Keratinocyte (primary cell): ENCODE measurements at regions not wholly inside any gene's neighbourhood (a gene's known extent, or its start where the extent isn't known, plus 50 kb on each side); places are given as distances from the start of the nearest gene placed in this dataset.

Source experiments
- DNase-seq: peaks from one replicate; pipeline ENCODE4 v3.0.0-alpha.2; 2011; ENCODE audit warnings: low read depth, missing footprints, low spot score
- FAIRE-seq: peaks from 2 replicates; lab custom pipeline; 2011; peaks lifted over from hg19 to GRCh38; lab: Jason Lieb, UNC
- H2AFZ ChIP-seq: 2 replicates; pipeline ENCODE4 v1.6.0; 2012; ENCODE audit warnings: low read length, control low read depth, inconsistent platforms; ENCODE audit not compliant: control insufficient read depth
- H3K27ac ChIP-seq: 2 replicates; pipeline ENCODE4 v1.5.1; 2011; ENCODE audit warnings: low read length; ENCODE audit not compliant: control insufficient read depth, insufficient read depth
- H3K27me3 ChIP-seq: 3 replicates; pipeline ENCODE4 v1.6.0; 2011; ENCODE audit warnings: low read length; ENCODE audit not compliant: control insufficient read depth, insufficient read depth; ENCODE audit errors: extremely low read depth
- H3K36me3 ChIP-seq, 2 experiments: 2 replicates in 1 of 2; 3 replicates in 1 of 2; pipeline ENCODE4 v1.5.1; 2011; ENCODE audit warnings: low read length in 2 of 2, mild to moderate bottlenecking in 1 of 2; ENCODE audit not compliant: control insufficient read depth in 2 of 2, insufficient read depth in 2 of 2; ENCODE audit errors: extremely low read depth in 1 of 2
- H3K4me1 ChIP-seq: 3 replicates; pipeline ENCODE4 v1.5.1; 2011; ENCODE audit warnings: low read length; ENCODE audit not compliant: control insufficient read depth, insufficient read depth; ENCODE audit errors: extremely low read depth
- H3K4me2 ChIP-seq: 3 replicates; pipeline ENCODE4 v1.6.0; 2011; ENCODE audit warnings: low read depth, low read length; ENCODE audit not compliant: control insufficient read depth, insufficient read depth; ENCODE audit errors: extremely low read depth
- H3K4me3 ChIP-seq, 3 experiments: fragments of 200-600 bp in 1 of 3; sonication (generic) in 1 of 3; 2 replicates in 2 of 3; 3 replicates in 1 of 3; pipeline ENCODE4 v1.5.1; 2011 to 2016; ENCODE audit warnings: low read length in 3 of 3, mild to moderate bottlenecking in 3 of 3, control low read depth in 2 of 3, inconsistent platforms in 1 of 3, low read depth in 1 of 3, mixed read lengths in 1 of 3, mixed run types in 1 of 3, moderate library complexity in 1 of 3; ENCODE audit not compliant: control insufficient read depth in 2 of 3, insufficient read depth in 2 of 3; ENCODE audit errors: extremely low read depth in 1 of 3
- H3K79me2 ChIP-seq: 2 replicates; pipeline ENCODE4 v1.6.0; 2012; ENCODE audit warnings: low read length; ENCODE audit not compliant: control insufficient read depth, insufficient read depth
- H3K9ac ChIP-seq: 3 replicates; pipeline ENCODE4 v1.6.0; 2011; ENCODE audit warnings: low read length; ENCODE audit not compliant: control insufficient read depth, insufficient read depth; ENCODE audit errors: extremely low read depth
- H3K9me1 ChIP-seq: 3 replicates; pipeline ENCODE4 v1.6.0; 2011; ENCODE audit warnings: low read length; ENCODE audit not compliant: control insufficient read depth, insufficient read depth; ENCODE audit errors: extremely low read depth
- H3K9me3 ChIP-seq: 2 replicates; pipeline ENCODE4 v1.5.1; 2012; ENCODE audit warnings: low read depth, low read length; ENCODE audit not compliant: control insufficient read depth
- H4K20me1 ChIP-seq: 3 replicates; pipeline ENCODE4 v1.6.0; 2011; ENCODE audit warnings: low read length; ENCODE audit not compliant: control insufficient read depth, insufficient read depth; ENCODE audit errors: extremely low read depth
- CTCF ChIP-seq, 3 experiments: IDR thresholded peaks in 1 of 3; conservative IDR thresholded peaks in 1 of 3; optimal IDR thresholded peaks in 1 of 3; 2 replicates in 2 of 3; 3 replicates in 1 of 3; pipeline versions ENCODE3 to v1.5.1; 2011; ENCODE audit warnings: low read length in 3 of 3, mild to moderate bottlenecking in 3 of 3, moderate library complexity in 2 of 3, control low read depth in 1 of 3, inconsistent platforms in 1 of 3; ENCODE audit not compliant: insufficient read depth in 2 of 3; ENCODE audit errors: extremely low read depth in 1 of 3
- EZH2 ChIP-seq: IDR thresholded peaks from one replicate; pipeline ENCODE4 v1.6.1; 2012; ENCODE audit warnings: inconsistent platforms, mild to moderate bottlenecking, low read length, moderate library complexity
- dilution Hi-C: fragments of 300-500 bp; cut with MboI; formaldehyde crosslinking; loops from one replicate; pipeline ENCODE4 v1.7.0; 2020; ENCODE audit warnings: low sequenced_read_pairs; ENCODE audit not compliant: extremely low pct_ligation_motif_present

DNA sequence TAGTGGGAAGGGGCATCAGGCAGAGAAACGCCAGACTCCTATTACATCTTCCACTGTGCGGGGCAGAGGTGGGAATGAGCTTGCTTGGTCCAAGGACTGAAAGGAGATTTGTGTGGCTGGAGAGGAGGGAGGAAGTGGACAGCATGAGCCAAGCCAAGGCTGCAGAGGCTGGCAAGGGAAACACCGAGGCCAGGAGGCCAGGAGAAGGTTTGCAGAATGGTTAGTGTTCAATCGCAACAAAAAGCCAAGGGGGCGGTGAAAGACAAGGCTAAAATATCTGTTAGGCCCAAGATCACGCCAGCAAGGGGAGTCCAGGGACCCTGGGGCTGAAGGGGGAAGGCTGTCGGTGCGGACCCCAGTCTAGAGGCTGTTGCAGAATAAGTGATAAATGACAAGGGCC is 75.8 kb downstream of the CPN2 start:
- Histone ChIP-seq H3K4me3 (no peak overlapping the region), H3K27ac (no peak overlapping the region), H3K27me3 (peaks cover 18% of the 10 kb centered on the region), H3K9me3 (no peaks in the 10 kb centered on the region), H2AFZ (no peak overlapping the region), H3K36me3 (no peaks in the 10 kb centered on the region), H4K20me1 (no peaks in the 10 kb centered on the region), H3K9me1 (no peaks in the 10 kb centered on the region), H3K4me1 (no peaks in the 10 kb centered on the region), H3K4me2 (no peak overlapping the region), H3K9ac (no peak overlapping the region), H3K79me2 (no peaks in the 10 kb centered on the region)
- dilution Hi-C loops, result no loop called here
- DNase-seq, result no peak
- TF ChIP-seq CTCF (optimal IDR thresholded peaks at IDR 0.05 in 1 of 3, IDR thresholded peaks at IDR 0.05 in 1 of 3, conservative IDR thresholded peaks at IDR 0.05 in 1 of 3; ENCODE audit: extremely low read depth in 1 of 3, insufficient read depth in 2 of 3, low read length in 3 of 3), result no peak
- TF ChIP-seq EZH2, result no peak
- FAIRE-seq, result no peak

- DNase-seq (no peak), FAIRE-seq (no peak)
- Histone ChIP-seq H3K9me3 (no peaks in the 10 kb centered on the region), H2AFZ (no peak overlapping the region), H3K4me3 (no peak overlapping the region), H3K4me1 (no peaks in the 10 kb centered on the region), H3K79me2 (no peaks in the 10 kb centered on the region), H3K27me3 (peaks cover 18% of the 10 kb centered on the region), H3K27ac (no peak overlapping the region), H3K9me1 (no peaks in the 10 kb centered on the region), H3K36me3 (no peaks in the 10 kb centered on the region), H4K20me1 (no peaks in the 10 kb centered on the region), H3K9ac (no peak overlapping the region), H3K4me2 (no peak overlapping the region)
- TF ChIP-seq CTCF (optimal IDR thresholded peaks at IDR 0.05 in 1 of 3, IDR thresholded peaks at IDR 0.05 in 1 of 3, conservative IDR thresholded peaks at IDR 0.05 in 1 of 3; ENCODE audit: extremely low read depth in 1 of 3, insufficient read depth in 2 of 3, low read length in 3 of 3), result no peak
- dilution Hi-C loops, result no loop called here
Observed at GRCh38 chr3:194275721-194276120, 75.4 kb downstream of the CPN2 start.
